GM12875 (cell line): ENCODE measurements at regions not wholly inside any gene's neighbourhood (a gene's known extent, or its start where the extent isn't known, plus 50 kb on each side); places are given as distances from the start of the nearest gene placed in this dataset.

Source experiments
- H3K4me3 ChIP-seq: one replicate; pipeline ENCODE4 v1.5.1; 2011; ENCODE audit warnings: low read depth, low read length, control low read depth
- CTCF ChIP-seq: IDR thresholded peaks from 2 replicates; pipeline ENCODE4 v1.5.1; 2011; ENCODE audit warnings: low read depth, mild to moderate bottlenecking, control low read depth, inconsistent platforms, low read length, moderate library complexity, borderline replicate concordance; ENCODE audit not compliant: insufficient read depth

- no peak for TF ChIP-seq CTCF
- H3K4me3 ChIP-seq = no peak overlapping the region
These were observed 179.9 kb upstream of the TBL1XR1 start for GRCh38 chr3:177377166-177377565.

- no peak for TF ChIP-seq CTCF
- no peak overlapping the region for H3K4me3 ChIP-seq
These were observed 180.9 kb upstream of the TBL1XR1 start for GRCh38 chr3:177378168-177378567.

GRCh38 chr3:177379045-177379444 is 181.8 kb upstream of the TBL1XR1 start:
- no peak overlapping the region for H3K4me3 ChIP-seq
- 0 out of 2 replicates have a peak, but pooled peaks have one; percentile 10 for TF ChIP-seq CTCF

- TF ChIP-seq CTCF = no peak
- no peak overlapping the region for H3K4me3 ChIP-seq
These were observed 183.8 kb upstream of the TBL1XR1 start for GRCh38 chr3:177381070-177381469.

GRCh38 chr3:177382944-177383343 is 185.7 kb upstream of the TBL1XR1 start:
- TF ChIP-seq CTCF = no peak
- H3K4me3 ChIP-seq = no peak overlapping the region

- H3K4me3 ChIP-seq = no peak overlapping the region
- no peak for TF ChIP-seq CTCF
These were observed 187.9 kb upstream of the TBL1XR1 start for GRCh38 chr3:177385186-177385585.

GRCh38 chr3:177385831-177386301 is 188.6 kb upstream of the TBL1XR1 start:
- no peak for TF ChIP-seq CTCF
- no peak overlapping the region for H3K4me3 ChIP-seq
